ENCODE measurements at regions not wholly inside any gene's neighbourhood (a gene's known extent, or its start where the extent isn't known, plus 50 kb on each side); places are given as distances from the start of the nearest gene placed in this dataset.
"Not testable (repeated sequence)": the region's sequence is repeated elsewhere in the genome, so short reads cannot be mapped to it uniquely, and the experiment has no call there.

GRCh38 chr1:234768171-234768568, 158.2 kb upstream of the IRF2BP2 start:
- H3K27ac Mint-ChIP-seq (ENCODE audit: unreplicated experiment): no peak overlapping the region
- H3K4me1 Mint-ChIP-seq (ENCODE audit: unreplicated experiment): peaks cover 41% of the 10 kb centered on the region

DNA sequence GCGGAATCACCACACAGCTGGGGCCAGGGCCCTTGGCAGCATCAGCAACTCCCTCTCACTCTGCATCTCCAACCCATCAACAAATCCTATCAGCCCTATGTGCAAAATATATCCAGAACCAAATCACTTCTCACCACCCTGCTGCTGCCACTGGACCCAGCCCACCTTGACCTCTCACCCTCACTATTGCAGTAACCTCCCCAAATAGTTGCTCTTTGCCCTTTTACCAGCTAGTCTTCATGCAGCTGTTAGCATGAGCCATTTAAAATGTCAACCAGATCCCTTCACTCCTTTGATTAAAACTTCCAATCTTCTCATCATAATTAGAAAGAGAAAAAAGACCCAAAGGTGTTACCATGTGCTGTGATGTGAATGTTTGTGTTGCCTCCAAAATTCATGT, 155.7 kb upstream of the IRF2BP2 start:
- Mint-ChIP-seq H3K27me3 (ENCODE audit: unreplicated experiment) (no peaks in the 10 kb centered on the region), H3K36me3 (ENCODE audit: low read depth, unreplicated experiment) (no peaks in the 10 kb centered on the region), H3K9me3 (ENCODE audit: unreplicated experiment) (no peaks in the 10 kb centered on the region), H3K4me1 (ENCODE audit: unreplicated experiment) (peaks cover 22% of the 10 kb centered on the region), H3K4me3 (ENCODE audit: unreplicated experiment) (no peak overlapping the region), H3K27ac (ENCODE audit: unreplicated experiment) (no peak overlapping the region)
- TF ChIP-seq CTCF (IDR thresholded peaks at IDR 0.05; ENCODE audit: unreplicated experiment): no peak
- no peak for DNase-seq (ENCODE audit: low spot score)

More at GRCh38 chr1:234768171-234768568, 158.2 kb upstream of the IRF2BP2 start:
- Mint-ChIP-seq H3K4me3 (ENCODE audit: unreplicated experiment) (no peak overlapping the region), H3K36me3 (ENCODE audit: low read depth, unreplicated experiment) (no peaks in the 10 kb centered on the region), H3K9me3 (ENCODE audit: unreplicated experiment) (no peaks in the 10 kb centered on the region), H3K27me3 (ENCODE audit: unreplicated experiment) (no peaks in the 10 kb centered on the region)
- DNase-seq (ENCODE audit: low spot score): no peak
- no peak for TF ChIP-seq CTCF (IDR thresholded peaks at IDR 0.05; ENCODE audit: unreplicated experiment)

DNA sequence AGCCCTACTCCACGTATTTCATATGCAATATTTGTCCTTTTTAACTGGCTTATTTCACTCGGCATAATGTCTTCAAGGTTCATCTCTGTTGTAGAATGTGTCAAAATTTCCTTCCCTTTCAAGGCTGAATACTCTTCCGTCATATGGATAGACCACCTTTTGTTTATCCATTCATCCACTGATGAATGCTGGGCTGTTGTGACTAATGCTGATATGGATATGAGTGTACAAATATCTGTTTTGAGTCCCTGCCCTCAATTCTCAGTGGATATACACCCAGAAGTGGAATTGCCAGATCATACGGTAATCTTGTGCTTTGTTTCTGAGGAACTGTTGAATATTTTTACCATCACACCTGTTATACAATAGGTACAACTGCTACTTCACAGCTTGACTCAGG, 155.2 kb upstream of the IRF2BP2 start:
- H3K4me3 Mint-ChIP-seq (ENCODE audit: unreplicated experiment): no peak overlapping the region
- no peak for DNase-seq (ENCODE audit: low spot score)
- H3K27me3 Mint-ChIP-seq (ENCODE audit: unreplicated experiment): no peaks in the 10 kb centered on the region
- H3K27ac Mint-ChIP-seq (ENCODE audit: unreplicated experiment): no peak overlapping the region
- no peaks in the 10 kb centered on the region for H3K9me3 Mint-ChIP-seq (ENCODE audit: unreplicated experiment)
- peaks cover 22% of the 10 kb centered on the region for H3K4me1 Mint-ChIP-seq (ENCODE audit: unreplicated experiment)
- no peaks in the 10 kb centered on the region for H3K36me3 Mint-ChIP-seq (ENCODE audit: low read depth, unreplicated experiment)
- TF ChIP-seq CTCF (IDR thresholded peaks at IDR 0.05; ENCODE audit: unreplicated experiment): no peak

- no peaks in the 10 kb centered on the region for H3K27me3 Mint-ChIP-seq (ENCODE audit: unreplicated experiment)
- no peak overlapping the region for H3K4me3 Mint-ChIP-seq (ENCODE audit: unreplicated experiment)
- no peaks in the 10 kb centered on the region for H3K9me3 Mint-ChIP-seq (ENCODE audit: unreplicated experiment)
- no peak for DNase-seq (ENCODE audit: low spot score)
- no peak overlapping the region for H3K27ac Mint-ChIP-seq (ENCODE audit: unreplicated experiment)
- peaks cover 17% of the 10 kb centered on the region for H3K4me1 Mint-ChIP-seq (ENCODE audit: unreplicated experiment)
- no peak for TF ChIP-seq CTCF (IDR thresholded peaks at IDR 0.05; ENCODE audit: unreplicated experiment)
- H3K36me3 Mint-ChIP-seq (ENCODE audit: low read depth, unreplicated experiment): no peaks in the 10 kb centered on the region
Observed at GRCh38 chr1:234763910-234764309, 153.9 kb upstream of the IRF2BP2 start.

- Mint-ChIP-seq H3K27ac (ENCODE audit: unreplicated experiment) (no peak overlapping the region), H3K4me3 (ENCODE audit: unreplicated experiment) (no peak overlapping the region), H3K9me3 (ENCODE audit: unreplicated experiment) (no peaks in the 10 kb centered on the region), H3K36me3 (ENCODE audit: low read depth, unreplicated experiment) (no peaks in the 10 kb centered on the region), H3K4me1 (ENCODE audit: unreplicated experiment) (peaks cover 17% of the 10 kb centered on the region), H3K27me3 (ENCODE audit: unreplicated experiment) (no peaks in the 10 kb centered on the region)
- no peak for DNase-seq (ENCODE audit: low spot score)
- no peak for TF ChIP-seq CTCF (IDR thresholded peaks at IDR 0.05; ENCODE audit: unreplicated experiment)
Observed at GRCh38 chr1:234763367-234763766, 153.4 kb upstream of the IRF2BP2 start.

- not testable (repeated sequence) for H3K36me3 Mint-ChIP-seq (ENCODE audit: low read depth, unreplicated experiment); DNase-seq (ENCODE audit: low spot score)
- H3K27ac Mint-ChIP-seq (ENCODE audit: unreplicated experiment): peak overlapping the region; percentile 30
Observed at GRCh38 chr1:234762127-234762526, 152.1 kb upstream of the IRF2BP2 start.

More at GRCh38 chr1:234762127-234762526, 152.1 kb upstream of the IRF2BP2 start:
- H3K4me1 Mint-ChIP-seq (ENCODE audit: unreplicated experiment); H3K9me3 Mint-ChIP-seq (ENCODE audit: unreplicated experiment); H3K27me3 Mint-ChIP-seq (ENCODE audit: unreplicated experiment); H3K4me3 Mint-ChIP-seq (ENCODE audit: unreplicated experiment): not testable (repeated sequence)
